ENCODE measurements at regions not wholly inside any gene's neighbourhood (a gene's known extent, or its start where the extent isn't known, plus 50 kb on each side); places are given as distances from the start of the nearest gene placed in this dataset.
"Not testable (repeated sequence)": the region's sequence is repeated elsewhere in the genome, so short reads cannot be mapped to it uniquely, and the experiment has no call there.

- DNase-seq, result no peak
Observed at GRCh38 chr6:71066153-71066552, 109.3 kb upstream of the B3GAT2 start.

- DNase-seq, result no peak
Observed at GRCh38 chr6:71067816-71068215, 111.0 kb upstream of the B3GAT2 start.

GRCh38 chr6:71072508-71072907, 115.6 kb upstream of the B3GAT2 start:
- peak; percentile 60 for DNase-seq

GRCh38 chr6:71077655-71078054, 120.8 kb upstream of the B3GAT2 start:
- no peak for DNase-seq

GRCh38 chr6:71079677-71080076, 122.8 kb upstream of the B3GAT2 start:
- DNase-seq, result no peak

- DNase-seq, result no peak
Observed at GRCh38 chr6:71080133-71080532, 123.3 kb upstream of the B3GAT2 start.

- DNase-seq, result no peak
Observed at GRCh38 chr6:71080826-71081225, 124.0 kb upstream of the B3GAT2 start.

- no peak for DNase-seq
Observed at GRCh38 chr6:71082033-71082650, 125.3 kb upstream of the B3GAT2 start.

- no peak for DNase-seq
Observed at GRCh38 chr6:71083308-71083820, 126.5 kb upstream of the B3GAT2 start.

GRCh38 chr6:71088166-71088565, 131.3 kb upstream of the B3GAT2 start:
- DNase-seq, result peak; percentile 13

GRCh38 chr6:71090217-71090616, 133.4 kb upstream of the B3GAT2 start:
- DNase-seq, result no peak

- no peak for DNase-seq
Observed at GRCh38 chr6:71091167-71091566, 134.3 kb upstream of the B3GAT2 start.

GRCh38 chr6:71091956-71092355, 135.1 kb upstream of the B3GAT2 start:
- DNase-seq, result no peak

- not testable (repeated sequence) for DNase-seq
Observed at GRCh38 chr6:71097264-71097663, 140.4 kb upstream of the B3GAT2 start.

- no peak for DNase-seq
Observed at GRCh38 chr6:71099649-71100048, 142.8 kb upstream of the B3GAT2 start.

GRCh38 chr6:71103130-71103529, 146.3 kb upstream of the B3GAT2 start:
- DNase-seq, result no peak

- no peak for DNase-seq
Observed at GRCh38 chr6:71103641-71104040, 146.8 kb upstream of the B3GAT2 start.

- no peak for DNase-seq
Observed at GRCh38 chr6:71106276-71106675, 149.4 kb upstream of the B3GAT2 start.

GRCh38 chr6:71107911-71108420, 151.1 kb upstream of the B3GAT2 start:
- DNase-seq, result peak; percentile 62

GRCh38 chr6:71114544-71114943, 157.7 kb upstream of the B3GAT2 start:
- DNase-seq, result no peak

- no peak for DNase-seq
Observed at GRCh38 chr6:71114986-71115385, 158.1 kb upstream of the B3GAT2 start.

GRCh38 chr6:71119560-71119959, 162.7 kb upstream of the B3GAT2 start:
- DNase-seq, result no peak

GRCh38 chr6:71123051-71123450, 165.6 kb upstream of the OGFRL1 start:
- DNase-seq, result no peak

- no peak for DNase-seq
Observed at GRCh38 chr6:71124340-71124739, 164.3 kb upstream of the OGFRL1 start.

GRCh38 chr6:71125216-71125615, 163.4 kb upstream of the OGFRL1 start:
- DNase-seq, result no peak

Data from retina (tissue), 1 donor.